B cell (primary cell): ENCODE measurements at regions not wholly inside any gene's neighbourhood (a gene's known extent, or its start where the extent isn't known, plus 50 kb on each side); places are given as distances from the start of the nearest gene placed in this dataset.

Source experiments
- EZH2 ChIP-seq: IDR thresholded peaks from 2 replicates; pipeline ENCODE4 v1.6.1; 2012; ENCODE audit warnings: borderline replicate concordance, low read depth, mild to moderate bottlenecking, moderate library complexity, low read length; ENCODE audit not compliant: insufficient read depth, poor library complexity, severe bottlenecking
- TF ChIP-seq, protein P1 (sequence below): fragments of 200-600 bp; IDR thresholded peaks from one replicate; pipeline ENCODE4 v1.8.0; 2022; ENCODE audit warnings: antibody characterized with exemption, mild to moderate bottlenecking

DNA sequence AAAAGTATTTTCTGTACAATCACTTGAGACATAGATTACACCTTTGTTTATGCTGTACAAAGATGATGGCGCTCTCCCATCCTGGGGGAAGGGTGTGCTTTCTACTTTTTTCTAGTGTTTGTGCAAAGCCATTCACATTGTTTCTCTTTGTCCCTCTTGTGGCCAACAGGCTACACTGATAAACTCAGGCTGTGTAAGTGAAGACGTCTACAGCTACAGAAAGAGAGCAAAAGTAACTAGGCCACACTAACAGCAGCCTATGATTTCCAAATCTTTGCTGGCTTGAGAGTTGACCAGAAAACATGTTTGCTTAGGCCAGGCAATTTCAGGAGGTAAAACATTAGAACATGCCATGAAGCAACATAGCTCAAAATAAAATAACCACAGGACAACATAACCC is 75.1 kb downstream of the FOXB1 start:
- TF ChIP-seq, protein P1, sequence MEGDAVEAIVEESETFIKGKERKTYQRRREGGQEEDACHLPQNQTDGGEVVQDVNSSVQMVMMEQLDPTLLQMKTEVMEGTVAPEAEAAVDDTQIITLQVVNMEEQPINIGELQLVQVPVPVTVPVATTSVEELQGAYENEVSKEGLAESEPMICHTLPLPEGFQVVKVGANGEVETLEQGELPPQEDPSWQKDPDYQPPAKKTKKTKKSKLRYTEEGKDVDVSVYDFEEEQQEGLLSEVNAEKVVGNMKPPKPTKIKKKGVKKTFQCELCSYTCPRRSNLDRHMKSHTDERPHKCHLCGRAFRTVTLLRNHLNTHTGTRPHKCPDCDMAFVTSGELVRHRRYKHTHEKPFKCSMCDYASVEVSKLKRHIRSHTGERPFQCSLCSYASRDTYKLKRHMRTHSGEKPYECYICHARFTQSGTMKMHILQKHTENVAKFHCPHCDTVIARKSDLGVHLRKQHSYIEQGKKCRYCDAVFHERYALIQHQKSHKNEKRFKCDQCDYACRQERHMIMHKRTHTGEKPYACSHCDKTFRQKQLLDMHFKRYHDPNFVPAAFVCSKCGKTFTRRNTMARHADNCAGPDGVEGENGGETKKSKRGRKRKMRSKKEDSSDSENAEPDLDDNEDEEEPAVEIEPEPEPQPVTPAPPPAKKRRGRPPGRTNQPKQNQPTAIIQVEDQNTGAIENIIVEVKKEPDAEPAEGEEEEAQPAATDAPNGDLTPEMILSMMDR = no peak
- TF ChIP-seq EZH2 = no peak
